ENCODE measurements at regions not wholly inside any gene's neighbourhood (a gene's known extent, or its start where the extent isn't known, plus 50 kb on each side); places are given as distances from the start of the nearest gene placed in this dataset.
"Not testable (repeated sequence)": the region's sequence is repeated elsewhere in the genome, so short reads cannot be mapped to it uniquely, and the experiment has no call there.

DNA sequence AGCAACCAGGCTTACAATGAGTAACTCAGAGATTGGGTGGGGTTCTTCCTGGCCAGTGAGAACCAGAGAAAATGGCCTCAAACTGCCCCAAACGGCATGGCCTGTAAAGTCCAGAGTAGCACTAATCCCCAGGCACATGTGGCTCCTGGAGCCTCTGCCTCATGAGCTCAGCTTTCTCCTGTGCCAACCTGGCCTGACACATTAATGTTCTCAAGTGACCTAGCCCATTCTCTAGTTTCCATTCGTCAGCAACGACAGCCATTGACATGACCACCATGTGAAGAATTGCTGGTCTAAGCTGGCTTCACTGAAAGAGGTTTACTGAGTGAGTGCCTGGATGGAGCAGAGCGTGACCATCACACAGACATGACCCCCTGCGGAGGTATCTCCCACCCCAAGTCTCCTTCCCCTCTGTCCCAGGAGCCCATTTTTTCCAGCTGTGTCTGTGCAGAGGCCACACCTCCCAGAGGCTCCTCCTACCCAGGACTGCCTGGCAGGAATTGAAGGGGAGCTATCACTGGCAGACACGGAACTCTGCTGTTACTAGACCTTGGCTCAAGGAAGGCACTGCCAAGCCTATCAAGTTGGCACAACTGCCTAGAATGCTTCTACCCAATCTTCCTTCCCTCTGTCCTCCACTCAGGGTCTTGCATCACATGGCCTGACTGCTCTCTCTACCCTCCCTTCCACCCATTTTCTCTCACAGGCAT lies 59.0 kb upstream of the BOD1 start:
- no peaks in the 10 kb centered on the region for H3K4me1 ChIP-seq (ENCODE audit: control insufficient read depth in 2 of 2, insufficient read depth in 2 of 2, low read length in 2 of 2)
- H3K27ac ChIP-seq (ENCODE audit: low read depth in 2 of 2, low read length in 2 of 2): no peak overlapping the region
- H3K27me3 ChIP-seq (ENCODE audit: control insufficient read depth in 2 of 2, insufficient read depth in 2 of 2, low read length in 2 of 2): no peaks in the 10 kb centered on the region
- H3K9me3 ChIP-seq (ENCODE audit: control insufficient read depth in 2 of 2, low read length in 2 of 2): no peaks in the 10 kb centered on the region
- H3K4me3 ChIP-seq (ENCODE audit: low read length in 2 of 2): no peak overlapping the region
- no peaks in the 10 kb centered on the region for H3K36me3 ChIP-seq (ENCODE audit: control insufficient read depth in 2 of 2, insufficient read depth in 2 of 2, low read length in 2 of 2)
- H3K9ac ChIP-seq (ENCODE audit: low read depth in 1 of 2, low read length in 2 of 2): no peak overlapping the region

DNA sequence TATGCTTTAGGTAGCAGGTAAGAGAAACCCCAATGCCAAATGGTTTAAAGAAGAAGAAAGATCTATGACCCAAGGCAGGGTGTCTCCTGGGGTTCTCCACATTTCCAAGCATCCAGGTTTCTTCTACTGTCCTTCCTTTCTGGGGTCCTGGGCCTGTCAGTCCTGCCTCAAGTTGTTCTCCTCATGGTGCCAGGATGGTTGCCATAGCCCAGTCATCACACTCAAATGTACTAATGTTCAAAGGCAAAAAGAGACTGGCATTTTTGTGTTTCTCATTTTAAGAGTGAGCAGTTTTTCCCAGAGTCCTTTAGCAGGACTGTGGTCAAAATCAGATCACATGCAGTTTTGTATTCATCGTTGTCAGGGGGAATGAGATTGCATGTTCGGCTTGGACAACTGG lies 59.9 kb upstream of the BOD1 start:
- Histone ChIP-seq H3K9ac (ENCODE audit: low read depth in 1 of 2, low read length in 2 of 2) (no peak overlapping the region), H3K27me3 (ENCODE audit: control insufficient read depth in 2 of 2, insufficient read depth in 2 of 2, low read length in 2 of 2) (no peaks in the 10 kb centered on the region), H3K4me3 (ENCODE audit: low read length in 2 of 2) (no peak overlapping the region), H3K36me3 (ENCODE audit: control insufficient read depth in 2 of 2, insufficient read depth in 2 of 2, low read length in 2 of 2) (no peaks in the 10 kb centered on the region), H3K27ac (ENCODE audit: low read depth in 2 of 2, low read length in 2 of 2) (no peak overlapping the region), H3K4me1 (ENCODE audit: control insufficient read depth in 2 of 2, insufficient read depth in 2 of 2, low read length in 2 of 2) (no peaks in the 10 kb centered on the region), H3K9me3 (ENCODE audit: control insufficient read depth in 2 of 2, low read length in 2 of 2) (no peaks in the 10 kb centered on the region)

DNA sequence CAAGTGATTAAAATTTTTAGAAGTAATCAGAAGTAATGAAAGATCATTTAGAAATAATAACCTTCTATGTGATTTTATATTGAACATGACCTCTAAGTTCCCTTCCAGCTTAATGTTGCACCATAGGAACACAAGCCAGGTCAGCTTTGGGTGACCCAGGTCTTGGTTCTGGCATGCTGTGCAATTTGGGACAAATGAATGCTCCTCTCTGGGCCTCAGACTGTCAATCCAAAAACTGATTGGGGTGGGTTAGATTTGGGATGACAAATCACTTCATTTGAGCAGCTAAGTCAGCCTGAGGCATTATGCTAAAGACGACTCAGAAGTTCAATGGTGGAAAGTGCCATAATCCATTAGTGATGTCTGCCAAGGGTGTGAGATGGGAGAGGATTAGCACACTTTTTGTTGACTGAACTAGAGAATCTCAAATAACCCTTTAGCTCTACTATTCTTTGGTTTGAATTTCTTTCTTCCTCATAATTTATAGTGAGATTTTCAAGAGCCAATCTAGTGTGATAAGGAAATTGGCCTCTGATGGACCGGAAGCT lies 60.7 kb upstream of the BOD1 start:
- H3K4me3 ChIP-seq (ENCODE audit: low read length in 2 of 2): no peak overlapping the region
- H3K27ac ChIP-seq (ENCODE audit: low read depth in 2 of 2, low read length in 2 of 2): no peak overlapping the region
- H3K9ac ChIP-seq (ENCODE audit: low read depth in 1 of 2, low read length in 2 of 2): no peak overlapping the region
- no peaks in the 10 kb centered on the region for H3K4me1 ChIP-seq (ENCODE audit: control insufficient read depth in 2 of 2, insufficient read depth in 2 of 2, low read length in 2 of 2)
- H3K27me3 ChIP-seq (ENCODE audit: control insufficient read depth in 2 of 2, insufficient read depth in 2 of 2, low read length in 2 of 2): no peaks in the 10 kb centered on the region
- H3K9me3 ChIP-seq (ENCODE audit: control insufficient read depth in 2 of 2, low read length in 2 of 2): no peaks in the 10 kb centered on the region
- H3K36me3 ChIP-seq (ENCODE audit: control insufficient read depth in 2 of 2, insufficient read depth in 2 of 2, low read length in 2 of 2): no peaks in the 10 kb centered on the region

DNA sequence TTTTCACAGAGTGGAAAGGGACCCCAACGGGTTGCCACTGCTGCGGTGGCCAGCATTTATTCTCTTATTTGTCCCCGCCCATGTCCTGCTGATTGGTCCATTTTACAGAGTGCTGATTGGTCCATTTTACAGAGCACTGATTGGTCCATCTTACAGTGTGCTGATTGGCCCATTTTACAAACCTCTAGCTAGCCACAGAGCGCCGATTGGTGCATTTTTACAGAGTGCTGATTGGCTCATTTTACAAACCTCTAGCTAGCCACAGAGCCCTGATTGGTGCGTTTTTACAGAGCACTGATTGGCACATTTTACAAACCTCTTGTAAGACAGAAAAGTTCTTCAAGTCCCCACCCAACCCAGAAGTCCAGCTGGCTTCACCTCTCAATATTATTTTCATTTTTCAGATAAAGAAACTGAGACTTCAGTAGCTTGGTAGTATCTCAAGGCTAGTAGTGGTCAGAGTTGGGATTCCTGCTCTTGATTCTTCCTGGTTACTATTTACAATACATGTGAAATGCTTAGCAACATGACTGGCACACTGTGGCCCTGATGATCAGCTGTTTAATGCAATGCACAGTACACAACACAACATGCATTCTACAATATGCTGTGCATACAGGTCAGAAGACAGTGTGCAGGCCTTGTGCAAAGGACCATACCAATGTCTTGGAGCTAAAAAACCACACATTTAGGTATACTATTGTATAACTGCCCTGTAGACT lies 63.6 kb upstream of the BOD1 start:
- Histone ChIP-seq H3K4me3 (ENCODE audit: low read length in 2 of 2) (no peak overlapping the region), H3K4me1 (ENCODE audit: control insufficient read depth in 2 of 2, insufficient read depth in 2 of 2, low read length in 2 of 2) (no peaks in the 10 kb centered on the region), H3K27ac (ENCODE audit: low read depth in 2 of 2, low read length in 2 of 2) (peak overlapping the region in 1 of 2 donors; percentile 2), H3K9me3 (ENCODE audit: control insufficient read depth in 2 of 2, low read length in 2 of 2) (no peaks in the 10 kb centered on the region), H3K36me3 (ENCODE audit: control insufficient read depth in 2 of 2, insufficient read depth in 2 of 2, low read length in 2 of 2) (no peaks in the 10 kb centered on the region), H3K27me3 (ENCODE audit: control insufficient read depth in 2 of 2, insufficient read depth in 2 of 2, low read length in 2 of 2) (no peaks in the 10 kb centered on the region), H3K9ac (ENCODE audit: low read depth in 1 of 2, low read length in 2 of 2) (no peak overlapping the region)

DNA sequence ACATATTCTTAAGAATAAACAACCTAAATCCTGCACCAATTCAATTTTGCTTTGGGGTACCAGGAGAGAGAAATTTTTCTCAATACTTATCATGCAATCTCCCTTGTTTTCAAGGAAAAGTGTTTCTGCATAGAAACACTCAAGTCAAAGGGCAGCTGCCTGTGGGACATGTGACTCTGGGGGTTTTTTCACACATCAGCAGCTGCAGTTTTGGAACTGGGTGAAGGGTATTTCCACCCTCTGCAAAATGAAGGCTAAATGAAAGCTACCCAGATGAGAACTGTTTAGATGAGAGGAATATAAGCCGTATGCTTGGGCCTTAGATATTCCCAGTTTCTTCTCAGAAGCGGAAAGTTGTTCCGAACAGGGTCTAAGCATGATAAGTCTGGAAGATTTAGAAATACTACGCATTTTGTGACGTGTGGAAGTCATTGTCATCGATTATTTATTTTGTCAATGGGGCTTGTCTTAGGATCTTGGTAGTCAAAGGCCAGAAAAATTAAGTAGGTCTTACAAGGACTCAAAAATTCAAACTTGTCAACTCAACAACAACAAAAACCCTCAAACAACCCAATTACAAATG lies 64.3 kb upstream of the BOD1 start:
- Histone ChIP-seq H3K9ac (ENCODE audit: low read depth in 1 of 2, low read length in 2 of 2) (no peak overlapping the region), H3K36me3 (ENCODE audit: control insufficient read depth in 2 of 2, insufficient read depth in 2 of 2, low read length in 2 of 2) (no peaks in the 10 kb centered on the region), H3K27me3 (ENCODE audit: control insufficient read depth in 2 of 2, insufficient read depth in 2 of 2, low read length in 2 of 2) (no peaks in the 10 kb centered on the region), H3K4me3 (ENCODE audit: low read length in 2 of 2) (no peak overlapping the region), H3K9me3 (ENCODE audit: control insufficient read depth in 2 of 2, low read length in 2 of 2) (no peaks in the 10 kb centered on the region), H3K27ac (ENCODE audit: low read depth in 2 of 2, low read length in 2 of 2) (peak overlapping the region in 1 of 2 donors; percentile 5), H3K4me1 (ENCODE audit: control insufficient read depth in 2 of 2, insufficient read depth in 2 of 2, low read length in 2 of 2) (no peaks in the 10 kb centered on the region)

DNA sequence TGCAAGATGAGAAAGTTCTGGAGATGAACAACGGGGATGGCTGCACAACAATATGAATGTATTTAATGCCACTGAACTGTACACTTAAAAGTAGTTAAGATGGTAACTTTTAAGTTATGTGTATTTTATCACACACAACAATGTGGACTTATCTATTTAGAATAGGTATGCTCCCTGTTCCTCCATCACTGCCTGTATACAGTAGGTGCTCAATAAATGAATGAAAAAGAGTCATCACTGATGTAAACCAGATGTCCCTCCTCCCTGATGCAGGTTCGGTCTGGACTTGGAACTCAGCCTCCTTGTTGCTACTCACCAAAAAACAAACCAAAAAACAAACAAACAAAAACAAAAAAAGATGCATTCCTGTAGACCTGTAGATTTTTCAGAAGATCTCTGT lies 65.9 kb upstream of the BOD1 start:
- Histone ChIP-seq H3K27me3 (ENCODE audit: control insufficient read depth in 2 of 2, insufficient read depth in 2 of 2, low read length in 2 of 2) (no peaks in the 10 kb centered on the region), H3K4me1 (ENCODE audit: control insufficient read depth in 2 of 2, insufficient read depth in 2 of 2, low read length in 2 of 2) (no peaks in the 10 kb centered on the region), H3K9ac (ENCODE audit: low read depth in 1 of 2, low read length in 2 of 2) (no peak overlapping the region), H3K27ac (ENCODE audit: low read depth in 2 of 2, low read length in 2 of 2) (no peak overlapping the region), H3K9me3 (ENCODE audit: control insufficient read depth in 2 of 2, low read length in 2 of 2) (no peaks in the 10 kb centered on the region), H3K36me3 (ENCODE audit: control insufficient read depth in 2 of 2, insufficient read depth in 2 of 2, low read length in 2 of 2) (no peaks in the 10 kb centered on the region), H3K4me3 (ENCODE audit: low read length in 2 of 2) (no peak overlapping the region)

DNA sequence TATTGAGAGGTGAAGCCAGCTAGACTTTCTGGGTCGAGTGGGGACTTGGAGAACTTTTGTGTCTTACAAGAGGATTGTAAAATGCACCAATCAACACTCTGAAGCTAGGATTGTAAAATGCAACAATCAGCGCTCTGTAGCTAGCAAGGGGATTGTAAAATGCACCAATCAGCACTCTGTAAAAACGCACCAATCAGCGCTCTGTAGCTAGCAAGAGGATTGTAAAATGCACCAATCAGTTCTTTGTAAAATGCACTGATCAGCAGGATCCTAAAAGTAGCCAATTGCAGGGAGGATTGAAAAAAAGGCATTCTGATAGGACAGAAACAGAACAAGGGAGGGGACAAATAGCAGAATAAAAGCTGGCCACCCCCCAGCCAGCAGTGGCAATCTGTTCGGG lies 68.1 kb upstream of the BOD1 start:
- not testable (repeated sequence) for H3K9me3 ChIP-seq (ENCODE audit: control insufficient read depth in 2 of 2, low read length in 2 of 2); H3K36me3 ChIP-seq (ENCODE audit: control insufficient read depth in 2 of 2, insufficient read depth in 2 of 2, low read length in 2 of 2); H3K9ac ChIP-seq (ENCODE audit: low read depth in 1 of 2, low read length in 2 of 2); H3K4me3 ChIP-seq (ENCODE audit: low read length in 2 of 2); H3K27me3 ChIP-seq (ENCODE audit: control insufficient read depth in 2 of 2, insufficient read depth in 2 of 2, low read length in 2 of 2); H3K27ac ChIP-seq (ENCODE audit: low read depth in 2 of 2, low read length in 2 of 2)
- peaks cover 0 to 11% of the 10 kb centered on the region in 2 donors for H3K4me1 ChIP-seq (ENCODE audit: control insufficient read depth in 2 of 2, insufficient read depth in 2 of 2, low read length in 2 of 2)

DNA sequence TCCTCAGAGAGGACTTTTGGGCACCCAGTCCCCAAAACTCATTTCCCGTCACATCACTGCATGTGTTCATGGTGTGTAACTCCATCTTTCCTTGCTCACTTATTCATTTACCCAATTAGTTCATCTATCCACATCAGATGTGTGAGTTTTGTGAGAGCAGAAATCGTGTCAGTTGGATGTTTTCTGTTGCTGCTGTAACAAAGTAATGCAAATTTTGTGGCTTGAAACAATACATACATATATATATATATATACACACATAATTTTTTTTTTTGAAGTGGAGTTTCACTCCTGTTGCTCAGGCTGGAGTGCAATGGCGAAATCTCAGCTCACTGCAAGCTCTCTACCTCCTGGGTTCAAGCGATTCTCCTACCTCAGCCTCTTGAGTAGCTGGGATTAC lies 70.5 kb upstream of the BOD1 start:
- H3K36me3 ChIP-seq (ENCODE audit: control insufficient read depth in 2 of 2, insufficient read depth in 2 of 2, low read length in 2 of 2): no peaks in the 10 kb centered on the region
- no peak overlapping the region for H3K27ac ChIP-seq (ENCODE audit: low read depth in 2 of 2, low read length in 2 of 2)
- no peak overlapping the region for H3K9ac ChIP-seq (ENCODE audit: low read depth in 1 of 2, low read length in 2 of 2)
- H3K4me3 ChIP-seq (ENCODE audit: low read length in 2 of 2): no peak overlapping the region
- no peaks in the 10 kb centered on the region for H3K9me3 ChIP-seq (ENCODE audit: control insufficient read depth in 2 of 2, low read length in 2 of 2)
- H3K27me3 ChIP-seq (ENCODE audit: control insufficient read depth in 2 of 2, insufficient read depth in 2 of 2, low read length in 2 of 2): no peaks in the 10 kb centered on the region
- peaks cover 0 to 14% of the 10 kb centered on the region in 2 donors for H3K4me1 ChIP-seq (ENCODE audit: control insufficient read depth in 2 of 2, insufficient read depth in 2 of 2, low read length in 2 of 2)

DNA sequence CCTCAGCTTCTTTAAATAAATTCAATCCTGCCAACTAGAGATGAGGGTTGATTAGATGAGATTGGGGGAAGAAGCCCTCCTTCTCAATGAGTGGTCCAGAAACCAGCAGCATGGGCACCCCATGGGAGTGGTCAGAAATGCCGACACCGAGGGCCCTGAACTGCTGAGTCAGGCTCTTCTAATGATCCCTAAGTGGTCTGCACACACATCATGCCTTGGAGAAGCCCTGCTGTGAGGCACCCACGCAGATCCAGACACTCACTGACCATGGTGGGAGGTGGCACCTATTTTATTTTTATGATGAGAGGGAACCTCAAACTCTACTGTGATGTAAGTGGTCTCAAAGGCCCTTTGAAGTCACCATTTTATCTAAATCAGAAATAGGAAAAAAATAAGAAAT lies 72.3 kb upstream of the BOD1 start:
- Histone ChIP-seq H3K36me3 (ENCODE audit: control insufficient read depth in 2 of 2, insufficient read depth in 2 of 2, low read length in 2 of 2) (no peaks in the 10 kb centered on the region), H3K27me3 (ENCODE audit: control insufficient read depth in 2 of 2, insufficient read depth in 2 of 2, low read length in 2 of 2) (no peaks in the 10 kb centered on the region), H3K27ac (ENCODE audit: low read depth in 2 of 2, low read length in 2 of 2) (no peak overlapping the region), H3K4me1 (ENCODE audit: control insufficient read depth in 2 of 2, insufficient read depth in 2 of 2, low read length in 2 of 2) (peaks cover 0 to 14% of the 10 kb centered on the region in 2 donors), H3K9me3 (ENCODE audit: control insufficient read depth in 2 of 2, low read length in 2 of 2) (no peaks in the 10 kb centered on the region), H3K4me3 (ENCODE audit: low read length in 2 of 2) (no peak overlapping the region), H3K9ac (ENCODE audit: low read depth in 1 of 2, low read length in 2 of 2) (peak overlapping the region in 1 of 2 donors; percentile 27)

DNA sequence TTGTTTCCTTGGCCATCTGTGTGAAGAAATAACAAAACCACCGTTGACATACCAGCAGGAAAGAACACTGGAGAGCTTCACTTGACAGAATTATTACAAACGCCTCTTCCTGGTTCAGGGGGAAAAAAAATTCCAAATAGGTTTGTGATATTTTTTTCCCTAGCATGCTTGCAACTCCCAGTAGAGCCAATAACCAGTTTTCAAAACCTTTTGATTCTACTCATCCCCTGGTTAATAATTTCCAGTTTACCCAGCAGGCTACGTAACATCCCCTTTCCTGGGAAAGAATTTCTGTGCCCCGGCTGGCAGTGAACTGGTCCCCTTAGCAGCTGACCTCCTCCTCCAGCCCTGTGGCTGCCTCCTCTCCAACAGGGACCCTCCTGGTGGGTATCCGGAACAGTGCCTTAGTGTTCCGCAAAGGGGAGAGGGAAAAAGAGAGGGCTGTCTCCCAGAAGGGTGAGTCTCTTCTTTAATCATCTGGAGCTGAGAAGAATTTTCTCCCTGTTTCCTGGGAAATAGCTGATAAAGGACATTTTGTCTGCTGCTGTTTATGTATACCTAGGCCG lies 72.8 kb upstream of the BOD1 start:
- H3K4me1 ChIP-seq (ENCODE audit: control insufficient read depth in 2 of 2, insufficient read depth in 2 of 2, low read length in 2 of 2): peaks cover 0 to 14% of the 10 kb centered on the region in 2 donors
- no peaks in the 10 kb centered on the region for H3K27me3 ChIP-seq (ENCODE audit: control insufficient read depth in 2 of 2, insufficient read depth in 2 of 2, low read length in 2 of 2)
- no peaks in the 10 kb centered on the region for H3K36me3 ChIP-seq (ENCODE audit: control insufficient read depth in 2 of 2, insufficient read depth in 2 of 2, low read length in 2 of 2)
- no peaks in the 10 kb centered on the region for H3K9me3 ChIP-seq (ENCODE audit: control insufficient read depth in 2 of 2, low read length in 2 of 2)
- peak overlapping the region; percentile 2 to 20 for H3K9ac ChIP-seq (ENCODE audit: low read depth in 1 of 2, low read length in 2 of 2)
- peak overlapping the region in 1 of 2 donors; percentile 7 for H3K4me3 ChIP-seq (ENCODE audit: low read length in 2 of 2)
- H3K27ac ChIP-seq (ENCODE audit: low read depth in 2 of 2, low read length in 2 of 2): peak overlapping the region; percentile 1 to 56
